BJ (cell line): ENCODE measurements at regions not wholly inside any gene's neighbourhood (a gene's known extent, or its start where the extent isn't known, plus 50 kb on each side); places are given as distances from the start of the nearest gene placed in this dataset.

Source experiments
- CTCF ChIA-PET: fragments of 350-600 bp; formaldehyde crosslinking; extraction: SDS; loops from one replicate; lab custom pipeline; 2021; ENCODE audit warnings: antibody characterized with exemption, inconsistent platforms; lab: Yijun Ruan, JAX
- POLR2A ChIA-PET: fragments of 300-600 bp; sonication (Branson Sonifier 250); formaldehyde crosslinking; extraction: SDS; loops from one replicate; lab custom pipeline; 2021; ENCODE audit warnings: antibody characterized with exemption; lab: Charles Lee
- DNase-seq: peaks from one replicate; pipeline ENCODE4 v3.0.0-alpha.2; 2011; ENCODE audit warnings: low read depth
- H3K27me3 ChIP-seq: 2 replicates; pipeline ENCODE4 v1.6.0; 2011; ENCODE audit warnings: low read length; ENCODE audit not compliant: control insufficient read depth, insufficient read depth
- H3K36me3 ChIP-seq: 2 replicates; pipeline ENCODE4 v1.5.1; 2011; ENCODE audit warnings: low read length; ENCODE audit not compliant: control insufficient read depth, insufficient read depth
- H3K4me3 ChIP-seq: 2 replicates; pipeline ENCODE4 v1.5.1; 2011; ENCODE audit warnings: low read depth, mild to moderate bottlenecking, control low read depth, low read length
- CTCF ChIP-seq: IDR thresholded peaks from 2 replicates; pipeline ENCODE4 v1.5.1; 2011; ENCODE audit warnings: low read depth, mild to moderate bottlenecking, control low read depth, inconsistent platforms, low read length, moderate library complexity; ENCODE audit not compliant: insufficient read depth

- DNase-seq: no peak
- peaks cover 4% of the 10 kb centered on the region for H3K27me3 ChIP-seq
- H3K4me3 ChIP-seq: no peak overlapping the region
- no peaks in the 10 kb centered on the region for H3K36me3 ChIP-seq
- TF ChIP-seq CTCF: no peak
- ChIA-PET POLR2A (no interaction called here), CTCF (interaction anchor here (0.5 to 1.6 kb wide), 2 partner anchors 293 to 1216 kb away, joined by 3 to 7 read pairs; no protein-coding TSS in a partner anchor)
These were observed 125.5 kb upstream of the SPRED2 start for GRCh38 chr2:65557616-65558573.

DNA sequence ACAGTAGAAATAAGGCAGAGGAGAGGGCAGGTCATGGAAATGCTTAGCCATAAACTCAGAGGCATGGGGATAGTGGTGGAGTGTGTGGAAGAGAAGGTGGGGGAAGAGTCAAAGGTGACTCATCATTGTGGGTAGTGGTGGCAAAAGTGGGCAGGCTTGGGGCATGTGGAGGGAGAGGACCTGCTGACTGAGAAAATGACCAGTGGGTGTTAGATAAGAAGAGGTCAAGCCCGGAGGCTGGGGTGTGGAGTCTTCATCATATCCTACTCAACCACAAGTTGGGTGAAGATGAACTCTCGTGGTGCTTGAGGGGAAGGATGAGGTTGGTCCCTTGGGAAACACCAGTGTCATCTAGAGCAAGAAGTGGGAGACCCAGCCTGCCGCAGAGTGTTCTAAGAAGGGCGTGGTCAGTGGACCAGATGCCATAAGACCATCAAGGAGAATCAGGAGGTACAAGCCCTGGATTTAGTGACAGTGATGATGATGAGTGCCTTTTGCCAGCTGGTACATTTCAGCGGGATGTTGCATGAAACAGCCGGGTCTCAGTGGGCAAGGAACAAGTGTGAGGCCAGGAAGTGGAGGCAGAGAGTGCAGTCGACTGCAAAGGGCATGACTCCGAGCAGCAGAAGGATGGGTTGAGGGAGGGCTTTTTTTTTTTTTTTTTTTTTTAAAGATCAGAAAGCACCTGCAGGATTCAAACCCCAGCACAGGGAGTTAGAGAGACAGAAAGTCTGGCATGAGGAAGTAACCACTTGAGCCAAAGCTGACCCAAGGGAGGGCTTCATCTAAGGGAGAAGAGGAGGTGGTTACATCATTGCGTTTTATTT is 122.6 kb upstream of the SPRED2 start:
- DNase-seq: no peak
- TF ChIP-seq CTCF: no peak
- H3K4me3 ChIP-seq: no peak overlapping the region
- ChIA-PET CTCF (interaction anchor here (0.9 to 1.5 kb wide), 4 partner anchors 15 to 290 kb away, joined by 3 to 6 read pairs (median 3); no protein-coding TSS in a partner anchor), POLR2A (no interaction called here)
- peaks cover 4% of the 10 kb centered on the region for H3K27me3 ChIP-seq
- no peaks in the 10 kb centered on the region for H3K36me3 ChIP-seq

GRCh38 chr2:65553504-65554074 is 121.2 kb upstream of the SPRED2 start:
- ChIA-PET POLR2A (no interaction called here), CTCF (interaction anchor here (0.6 to 1.6 kb wide), 9 partner anchors 10 to 288 kb away, joined by 3 to 6 read pairs (median 3); no protein-coding TSS in a partner anchor)
- no peak for TF ChIP-seq CTCF

DNA sequence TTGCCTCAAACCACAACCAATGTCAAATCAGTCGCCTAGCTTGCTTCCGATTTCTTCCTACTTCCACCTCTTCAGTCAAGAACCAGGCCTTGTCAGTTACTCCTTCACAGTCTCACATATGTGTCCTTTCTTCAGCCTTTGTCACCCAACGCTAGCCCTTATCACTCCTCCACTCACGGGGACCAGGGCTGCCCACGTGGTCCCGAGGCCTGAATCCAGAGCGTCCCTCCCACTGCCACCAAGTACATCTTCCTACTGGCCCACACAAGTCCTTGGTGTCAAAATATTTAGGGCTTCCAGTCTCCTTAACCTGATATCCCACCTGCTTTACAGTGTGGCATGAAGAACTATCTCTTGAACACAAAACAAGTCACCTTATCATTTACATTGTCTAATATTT is 119.1 kb upstream of the SPRED2 start:
- peaks cover 1% of the 10 kb centered on the region; the same call in 1 of the 2 replicates for H3K27me3 ChIP-seq
- H3K4me3 ChIP-seq: no peak overlapping the region
- DNase-seq: no peak
- ChIA-PET POLR2A (no interaction called here), CTCF (interaction anchor here (0.7 to 2.0 kb wide), 2 partner anchors 288 to 565 kb away, joined by 3 to 10 read pairs; no protein-coding TSS in a partner anchor)
- no peak for TF ChIP-seq CTCF
- H3K36me3 ChIP-seq: no peaks in the 10 kb centered on the region

More at GRCh38 chr2:65553504-65554074, 121.2 kb upstream of the SPRED2 start:
- no peak for DNase-seq
- no peaks in the 10 kb centered on the region for H3K36me3 ChIP-seq
- H3K27me3 ChIP-seq: peaks cover 4% of the 10 kb centered on the region
- H3K4me3 ChIP-seq: no peak overlapping the region
